ENCODE measurements at regions not wholly inside any gene's neighbourhood (a gene's known extent, or its start where the extent isn't known, plus 50 kb on each side); places are given as distances from the start of the nearest gene placed in this dataset.

- no peak overlapping the region for H3K4me3 ChIP-seq (replicated peaks; ENCODE audit: low read depth, low read length)
- TF ChIP-seq CTCF (IDR thresholded peaks at IDR 0.05; ENCODE audit: low read length, missing control alignments), result no peak
- DNase-seq (ENCODE audit: low read depth), result no peak
Measured at GRCh38 chr13:50153876-50154275, 138.6 kb downstream of the KCNRG start.

GRCh38 chr13:50154697-50155096 is 139.5 kb downstream of the KCNRG start:
- no peak overlapping the region for H3K4me3 ChIP-seq (replicated peaks; ENCODE audit: low read depth, low read length)
- DNase-seq (ENCODE audit: low read depth), result no peak
- TF ChIP-seq CTCF (IDR thresholded peaks at IDR 0.05; ENCODE audit: low read length, missing control alignments), result no peak

DNA sequence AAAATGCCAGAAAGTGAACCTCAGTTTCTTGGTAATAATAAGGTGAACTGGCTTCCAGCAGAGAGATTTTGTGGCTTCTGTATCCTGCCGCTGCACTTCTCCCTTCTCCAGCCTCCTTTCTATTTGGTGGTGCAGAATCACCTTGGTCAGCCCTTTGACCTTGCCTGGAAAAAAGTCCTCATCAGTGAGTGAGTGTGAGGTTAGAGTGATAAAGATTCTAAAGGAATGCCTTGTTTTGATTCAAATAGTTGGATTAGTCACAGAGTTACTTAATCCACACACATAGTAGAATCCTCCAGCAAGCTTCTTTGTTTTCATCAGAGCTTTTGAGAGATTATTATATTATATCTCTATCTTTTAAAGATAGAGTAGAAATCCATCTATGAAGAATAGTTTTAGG is 140.9 kb downstream of the KCNRG start:
- peak; percentile 60 for DNase-seq (ENCODE audit: low read depth)
- no peak overlapping the region for H3K4me3 ChIP-seq (replicated peaks; ENCODE audit: low read depth, low read length)
- TF ChIP-seq CTCF (IDR thresholded peaks at IDR 0.05; ENCODE audit: low read length, missing control alignments), result no peak

GRCh38 chr13:50156561-50157127 is 141.4 kb downstream of the KCNRG start:
- H3K4me3 ChIP-seq (replicated peaks; ENCODE audit: low read depth, low read length), result no peak overlapping the region
- DNase-seq (ENCODE audit: low read depth), result no peak
- no peak for TF ChIP-seq CTCF (IDR thresholded peaks at IDR 0.05; ENCODE audit: low read length, missing control alignments)

DNA sequence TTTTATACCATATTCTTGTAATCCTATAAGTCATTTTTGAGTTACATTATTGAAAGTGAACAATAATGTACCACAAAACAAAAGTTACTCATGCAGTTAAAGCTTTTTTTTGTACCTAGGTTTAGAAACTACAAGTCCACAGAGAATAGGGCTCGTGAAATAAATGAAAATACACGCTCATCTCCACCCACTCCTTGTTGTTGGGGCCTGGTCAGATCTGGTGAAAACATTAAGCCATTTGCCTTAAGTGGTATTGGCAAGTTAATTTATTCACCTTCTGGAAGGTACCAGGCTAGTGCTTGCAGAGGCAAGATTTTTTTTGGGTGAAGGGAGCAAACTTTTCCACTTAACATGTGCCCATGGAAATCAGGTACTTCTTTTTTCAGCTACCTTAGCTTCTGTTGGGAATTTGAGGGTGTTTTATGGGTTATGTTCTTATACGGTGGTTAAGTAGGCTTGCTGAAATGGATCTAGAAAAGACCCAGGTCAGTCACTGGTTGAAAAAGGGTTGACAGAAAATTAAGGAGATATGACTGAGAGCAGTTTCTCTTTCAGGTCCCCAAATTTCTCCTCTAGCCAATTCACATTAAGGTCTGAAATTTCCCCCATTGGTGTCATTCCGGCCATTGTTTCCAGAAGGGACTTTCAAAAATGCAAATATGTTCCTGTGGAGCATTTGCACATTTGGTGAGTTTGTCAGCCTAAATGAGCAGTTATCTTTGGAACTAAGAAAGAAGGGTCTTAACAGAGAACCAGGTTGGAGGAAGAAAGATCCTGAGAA is 143.3 kb downstream of the KCNRG start:
- no peak for DNase-seq (ENCODE audit: low read depth)
- TF ChIP-seq CTCF (IDR thresholded peaks at IDR 0.05; ENCODE audit: low read length, missing control alignments), result no peak
- no peak overlapping the region for H3K4me3 ChIP-seq (replicated peaks; ENCODE audit: low read depth, low read length)

GRCh38 chr13:50159607-50160006 is 144.4 kb downstream of the KCNRG start:
- no peak for DNase-seq (ENCODE audit: low read depth)
- H3K4me3 ChIP-seq (replicated peaks; ENCODE audit: low read depth, low read length), result no peak overlapping the region
- no peak for TF ChIP-seq CTCF (IDR thresholded peaks at IDR 0.05; ENCODE audit: low read length, missing control alignments)

DNA sequence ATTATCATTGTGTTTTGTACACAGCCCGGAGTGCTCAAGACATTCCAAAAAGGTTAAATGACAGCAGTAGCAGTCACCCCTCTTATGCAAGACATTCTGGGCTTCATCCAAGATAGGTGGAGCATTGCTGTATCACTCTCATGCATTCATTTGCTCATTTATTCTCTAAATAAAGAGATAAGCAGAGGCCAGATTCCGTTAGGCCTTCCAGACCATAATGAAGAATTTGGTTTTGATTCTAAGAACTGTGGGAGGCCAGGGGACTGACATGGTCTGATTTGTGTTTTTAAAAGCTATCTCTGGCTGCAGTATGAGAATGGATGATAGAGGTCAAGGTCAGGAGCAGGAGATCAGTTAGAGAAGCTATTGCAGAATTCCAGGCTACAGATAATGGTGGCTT is 145.8 kb downstream of the KCNRG start:
- DNase-seq (ENCODE audit: low read depth), result peak; percentile 69
- no peak overlapping the region for H3K4me3 ChIP-seq (replicated peaks; ENCODE audit: low read depth, low read length)
- no peak for TF ChIP-seq CTCF (IDR thresholded peaks at IDR 0.05; ENCODE audit: low read length, missing control alignments)

Data from fibroblast of pulmonary artery (primary cell).